MM.1S (cell line): ENCODE measurements at regions not wholly inside any gene's neighbourhood (a gene's known extent, or its start where the extent isn't known, plus 50 kb on each side); places are given as distances from the start of the nearest gene placed in this dataset.

Experiments
- EZH2 ChIP-seq: fragments of 300-600 bp; sonication (generic); optimal IDR thresholded peaks from 2 replicates; pipeline ENCODE3; 2017; ENCODE audit warnings: low read depth, mild to moderate bottlenecking, antibody characterized with exemption, low read length, mixed read lengths
- TF ChIP-seq, protein P1 (sequence below): fragments of 300-600 bp; sonication (generic); IDR thresholded peaks from 2 replicates; pipeline ENCODE4 v1.5.1; 2016; ENCODE audit warnings: antibody characterized with exemption, low read length, mixed read lengths

DNA sequence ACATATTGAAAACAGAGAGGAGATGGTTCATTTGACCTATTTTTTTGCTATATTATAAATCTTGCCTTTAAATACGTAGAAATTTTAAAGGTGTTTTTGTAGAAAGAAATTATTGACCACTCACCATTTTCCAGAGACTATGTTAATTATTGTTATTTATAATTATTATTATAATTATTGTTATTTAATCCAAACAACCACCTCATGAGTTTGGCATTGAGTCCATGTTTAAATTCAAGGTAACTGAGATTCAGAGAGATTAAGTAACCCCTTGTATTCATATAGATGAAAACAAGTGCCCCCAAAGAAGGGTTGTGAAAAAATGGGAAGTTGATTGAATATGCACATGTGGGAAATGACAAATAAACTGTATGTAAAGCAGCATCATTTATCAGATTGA, 692.5 kb upstream of the MIR17HG start:
- TF ChIP-seq, protein P1, sequence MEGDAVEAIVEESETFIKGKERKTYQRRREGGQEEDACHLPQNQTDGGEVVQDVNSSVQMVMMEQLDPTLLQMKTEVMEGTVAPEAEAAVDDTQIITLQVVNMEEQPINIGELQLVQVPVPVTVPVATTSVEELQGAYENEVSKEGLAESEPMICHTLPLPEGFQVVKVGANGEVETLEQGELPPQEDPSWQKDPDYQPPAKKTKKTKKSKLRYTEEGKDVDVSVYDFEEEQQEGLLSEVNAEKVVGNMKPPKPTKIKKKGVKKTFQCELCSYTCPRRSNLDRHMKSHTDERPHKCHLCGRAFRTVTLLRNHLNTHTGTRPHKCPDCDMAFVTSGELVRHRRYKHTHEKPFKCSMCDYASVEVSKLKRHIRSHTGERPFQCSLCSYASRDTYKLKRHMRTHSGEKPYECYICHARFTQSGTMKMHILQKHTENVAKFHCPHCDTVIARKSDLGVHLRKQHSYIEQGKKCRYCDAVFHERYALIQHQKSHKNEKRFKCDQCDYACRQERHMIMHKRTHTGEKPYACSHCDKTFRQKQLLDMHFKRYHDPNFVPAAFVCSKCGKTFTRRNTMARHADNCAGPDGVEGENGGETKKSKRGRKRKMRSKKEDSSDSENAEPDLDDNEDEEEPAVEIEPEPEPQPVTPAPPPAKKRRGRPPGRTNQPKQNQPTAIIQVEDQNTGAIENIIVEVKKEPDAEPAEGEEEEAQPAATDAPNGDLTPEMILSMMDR = no peak
- TF ChIP-seq EZH2 = no peak
